Thoracic aorta (tissue), 2 donors: ENCODE measurements at regions not wholly inside any gene's neighbourhood (a gene's known extent, or its start where the extent isn't known, plus 50 kb on each side); places are given as distances from the start of the nearest gene placed in this dataset.

Experiments
- ATAC-seq: fragments of 150-250 bp; one replicate; pipeline ENCODE4 v1.8.0; 2017; ENCODE audit warnings: low read depth; ENCODE audit not compliant: insufficient number of reproducible peaks, low FRiP score
- DNase-seq: peaks from one replicate; pipeline ENCODE4 v3.0.0-alpha.2; 2020; ENCODE audit warnings: low spot score
- H3K27ac ChIP-seq, 2 donors: fragments of 200-600 bp; sonication (generic); 1 replicate in 1 of 2; 2 replicates in 1 of 2; pipeline ENCODE4 v1.5.1; 2016; ENCODE audit warnings: mild to moderate bottlenecking in 2 of 2, moderate library complexity in 2 of 2
- H3K27me3 ChIP-seq: fragments of 200-600 bp; sonication (generic); replicated peaks from 2 replicates; pipeline ENCODE4 v1.6.0; 2016; ENCODE audit warnings: mild to moderate bottlenecking; ENCODE audit not compliant: insufficient read depth
- H3K36me3 ChIP-seq: fragments of 200-600 bp; sonication (generic); one replicate; pipeline ENCODE4 v1.5.1; 2016
- H3K4me1 ChIP-seq, 2 donors: fragments of 200-600 bp; sonication (generic); 1 replicate in 1 of 2; 2 replicates in 1 of 2; pipeline versions ENCODE4 v1.5.1 to v1.6.0; 2016; ENCODE audit warnings: low read depth in 2 of 2, mild to moderate bottlenecking in 1 of 2; ENCODE audit not compliant: control insufficient read depth in 1 of 2
- H3K4me3 ChIP-seq: fragments of 200-600 bp; sonication (generic); 2 replicates; pipeline ENCODE4 v1.5.1; 2016; ENCODE audit warnings: mild to moderate bottlenecking
- H3K9me3 ChIP-seq: fragments of 200-600 bp; sonication (generic); 2 replicates; pipeline ENCODE4 v1.5.1; 2016
- TF ChIP-seq, protein P1 (sequence below): fragments of 200-600 bp; sonication (generic); IDR thresholded peaks from one replicate; pipeline ENCODE4 v1.5.1; 2019; ENCODE audit warnings: antibody characterized with exemption

GRCh38 chr16:60180609-60181008, 1446.5 kb upstream of the GOT2 start:
- Histone ChIP-seq H3K27me3 (no peaks in the 10 kb centered on the region), H3K4me3 (no peak overlapping the region), H3K36me3 (no peaks in the 10 kb centered on the region), H3K27ac (no peak overlapping the region), H3K4me1 (no peaks in the 10 kb centered on the region), H3K9me3 (no peaks in the 10 kb centered on the region)
- no peak for DNase-seq
- TF ChIP-seq, protein P1, sequence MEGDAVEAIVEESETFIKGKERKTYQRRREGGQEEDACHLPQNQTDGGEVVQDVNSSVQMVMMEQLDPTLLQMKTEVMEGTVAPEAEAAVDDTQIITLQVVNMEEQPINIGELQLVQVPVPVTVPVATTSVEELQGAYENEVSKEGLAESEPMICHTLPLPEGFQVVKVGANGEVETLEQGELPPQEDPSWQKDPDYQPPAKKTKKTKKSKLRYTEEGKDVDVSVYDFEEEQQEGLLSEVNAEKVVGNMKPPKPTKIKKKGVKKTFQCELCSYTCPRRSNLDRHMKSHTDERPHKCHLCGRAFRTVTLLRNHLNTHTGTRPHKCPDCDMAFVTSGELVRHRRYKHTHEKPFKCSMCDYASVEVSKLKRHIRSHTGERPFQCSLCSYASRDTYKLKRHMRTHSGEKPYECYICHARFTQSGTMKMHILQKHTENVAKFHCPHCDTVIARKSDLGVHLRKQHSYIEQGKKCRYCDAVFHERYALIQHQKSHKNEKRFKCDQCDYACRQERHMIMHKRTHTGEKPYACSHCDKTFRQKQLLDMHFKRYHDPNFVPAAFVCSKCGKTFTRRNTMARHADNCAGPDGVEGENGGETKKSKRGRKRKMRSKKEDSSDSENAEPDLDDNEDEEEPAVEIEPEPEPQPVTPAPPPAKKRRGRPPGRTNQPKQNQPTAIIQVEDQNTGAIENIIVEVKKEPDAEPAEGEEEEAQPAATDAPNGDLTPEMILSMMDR: no peak
- ATAC-seq: no peak

GRCh38 chr16:60170196-60170595, 1436.1 kb upstream of the GOT2 start:
- TF ChIP-seq, protein P1: no peak
- Histone ChIP-seq H3K27ac (no peak overlapping the region), H3K27me3 (no peaks in the 10 kb centered on the region), H3K4me1 (no peaks in the 10 kb centered on the region), H3K36me3 (no peaks in the 10 kb centered on the region), H3K4me3 (no peak overlapping the region), H3K9me3 (no peaks in the 10 kb centered on the region)
- no peak for ATAC-seq
- no peak for DNase-seq

DNA sequence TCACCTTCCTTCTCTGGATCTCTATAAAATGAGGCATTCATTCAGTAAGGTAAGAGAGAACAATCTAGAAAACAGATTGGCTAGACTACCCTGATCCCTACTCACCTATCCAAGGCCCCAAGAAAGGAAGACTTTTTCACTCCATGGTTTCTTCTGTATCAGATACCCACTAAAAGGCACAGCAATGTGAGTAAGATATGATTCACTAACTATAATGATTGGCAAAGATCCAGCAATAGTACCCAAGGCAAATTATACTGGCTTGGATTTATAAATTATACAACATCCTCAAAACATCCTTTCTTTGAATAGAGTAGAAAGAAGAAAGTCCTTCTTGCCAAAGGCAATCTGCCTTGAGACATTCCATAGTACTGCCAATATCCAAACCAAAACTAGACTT, 1432.0 kb upstream of the GOT2 start:
- Histone ChIP-seq H3K27me3 (no peaks in the 10 kb centered on the region), H3K4me3 (no peak overlapping the region), H3K9me3 (no peaks in the 10 kb centered on the region), H3K27ac (no peak overlapping the region), H3K4me1 (no peaks in the 10 kb centered on the region), H3K36me3 (no peaks in the 10 kb centered on the region)
- no peak for ATAC-seq
- TF ChIP-seq, protein P1: no peak
- no peak for DNase-seq

GRCh38 chr16:60151987-60152386, 1417.9 kb upstream of the GOT2 start:
- TF ChIP-seq, protein P1: no peak
- H3K27me3 ChIP-seq: no peaks in the 10 kb centered on the region
- ATAC-seq: no peak

DNA sequence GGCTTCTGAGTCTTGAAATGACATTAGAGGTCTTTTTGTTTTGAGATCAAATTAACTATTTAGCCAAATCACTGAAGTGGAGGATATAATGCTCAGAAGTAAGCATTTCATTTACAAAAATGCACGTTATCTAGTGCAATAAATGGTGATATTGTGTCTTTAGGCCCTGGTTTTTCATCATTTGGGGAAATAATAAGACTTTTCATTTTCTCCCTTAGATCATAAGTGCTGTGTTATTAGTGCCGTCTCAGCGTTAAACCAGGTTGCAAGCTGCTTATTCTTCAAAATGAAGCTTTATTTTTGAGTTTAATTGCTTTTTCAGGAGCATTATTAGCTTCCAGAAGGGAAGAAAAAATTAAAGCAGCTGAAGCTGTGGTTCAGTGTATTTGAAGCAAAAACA, 1416.8 kb upstream of the GOT2 start:
- Histone ChIP-seq H3K9me3 (no peaks in the 10 kb centered on the region), H3K4me1 (no peaks in the 10 kb centered on the region), H3K27me3 (no peaks in the 10 kb centered on the region), H3K27ac (no peak overlapping the region), H3K4me3 (no peak overlapping the region), H3K36me3 (no peaks in the 10 kb centered on the region)
- TF ChIP-seq, protein P1: no peak
- DNase-seq: no peak
- no peak for ATAC-seq

More at GRCh38 chr16:60151987-60152386, 1417.9 kb upstream of the GOT2 start:
- no peak for DNase-seq
- Histone ChIP-seq H3K4me1 (no peaks in the 10 kb centered on the region), H3K9me3 (no peaks in the 10 kb centered on the region), H3K4me3 (no peak overlapping the region), H3K27ac (no peak overlapping the region), H3K36me3 (no peaks in the 10 kb centered on the region)
